ENCODE measurements at regions not wholly inside any gene's neighbourhood (a gene's known extent, or its start where the extent isn't known, plus 50 kb on each side); places are given as distances from the start of the nearest gene placed in this dataset.

DNA sequence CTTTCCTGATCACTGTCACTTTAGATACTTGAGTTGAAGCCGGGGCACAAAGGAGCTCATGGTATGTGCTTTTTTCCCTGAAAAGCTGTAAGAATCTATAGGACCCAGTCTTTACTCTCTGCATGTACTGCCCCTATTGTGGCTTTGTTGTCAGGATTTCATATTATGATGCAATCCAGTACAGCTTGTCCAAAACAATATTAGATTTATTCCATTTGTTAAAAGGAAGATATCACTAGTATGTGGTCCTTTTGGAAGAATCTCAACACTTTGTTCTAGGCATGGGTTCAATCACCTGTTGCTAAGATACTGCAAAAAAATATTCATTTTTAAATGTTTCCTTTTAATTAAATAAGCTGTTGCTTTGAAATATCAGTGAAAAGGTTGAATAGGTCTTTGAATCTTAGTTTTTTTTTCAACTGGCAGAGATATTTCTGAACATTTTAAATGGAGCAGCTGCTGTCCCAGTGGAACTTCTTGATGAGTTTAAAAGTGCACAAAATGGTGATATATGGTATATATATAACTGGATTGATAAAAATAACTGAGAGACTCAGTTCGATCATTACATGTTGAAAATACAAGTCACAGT lies 256.6 kb upstream of the NT5C1B start:
- intact Hi-C loops (cut with micrococcal nuclease; ENCODE audit: unreplicated experiment) (no loop called here), in situ Hi-C loops (cut with HindIII; ENCODE audit: extremely low pct_ligation_motif_present, low pct_unique_long_range_greater_than_20kb) (no loop called here)
- no peak overlapping the region for H2AFZ ChIP-seq (ENCODE audit: low read length)
- H3K36me3 ChIP-seq (replicated peaks in 1 of 2; ENCODE audit: control insufficient read depth in 1 of 2, insufficient read depth in 2 of 2, low read length in 2 of 2): no peaks in the 10 kb centered on the region
- no peak for ATAC-seq
- WGBS (ENCODE audit: low lambda C conversion rate): 56% methylated on average over 2 of the region's 2 CpGs
- no TSS peak for BruUV-seq (replicated peaks)
- no peak for FAIRE-seq
- no peaks in the 10 kb centered on the region for H3K9me3 ChIP-seq (ENCODE audit: low read length)
- CTCF ChIA-PET (ENCODE audit: low intra/inter-chr PET ratio, low total read pairs): no interaction called here
- H3K9ac ChIP-seq (ENCODE audit: insufficient read depth, low read depth, low read length): no peak overlapping the region
- H4K20me1 ChIP-seq (ENCODE audit: insufficient read depth, low read length): no peaks in the 10 kb centered on the region
- TF ChIP-seq ZFYVE20 (CRISPR knock-in tag; IDR thresholded peaks at IDR 0.05; ENCODE audit: borderline replicate concordance, low read depth) (no peak), ATF7 (IDR thresholded peaks at IDR 0.05) (peak; percentile 54; the same call in 1 of the 2 replicates), ATF7 (CRISPR knock-in tag; IDR thresholded peaks at IDR 0.05) (no peak), KLF13 (CRISPR knock-in tag; IDR thresholded peaks at IDR 0.05) (no peak), MEIS1 (CRISPR knock-in tag; IDR thresholded peaks at IDR 0.05; ENCODE audit: borderline replicate concordance) (no peak), KLF16 (CRISPR knock-in tag; IDR thresholded peaks at IDR 0.05) (no peak), CEBPB (IDR thresholded peaks at IDR 0.05; ENCODE audit: borderline replicate concordance, low read depth, low read length) (peak; percentile 74; the same call in 1 of the 2 replicates), ZNF550 (CRISPR knock-in tag; IDR thresholded peaks at IDR 0.05; ENCODE audit: borderline replicate concordance) (no peak), ZNF660 (CRISPR knock-in tag; IDR thresholded peaks at IDR 0.05; ENCODE audit: borderline replicate concordance, low read depth) (no peak), YEATS4 (CRISPR knock-in tag; IDR thresholded peaks at IDR 0.05; ENCODE audit: borderline replicate concordance) (no peak)
- TF ChIP-seq, protein P1, sequence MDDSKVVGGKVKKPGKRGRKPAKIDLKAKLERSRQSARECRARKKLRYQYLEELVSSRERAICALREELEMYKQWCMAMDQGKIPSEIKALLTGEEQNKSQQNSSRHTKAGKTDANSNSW (CRISPR knock-in tag; IDR thresholded peaks at IDR 0.05; ENCODE audit: borderline replicate concordance): no peak
- TF ChIP-seq, protein P2, sequence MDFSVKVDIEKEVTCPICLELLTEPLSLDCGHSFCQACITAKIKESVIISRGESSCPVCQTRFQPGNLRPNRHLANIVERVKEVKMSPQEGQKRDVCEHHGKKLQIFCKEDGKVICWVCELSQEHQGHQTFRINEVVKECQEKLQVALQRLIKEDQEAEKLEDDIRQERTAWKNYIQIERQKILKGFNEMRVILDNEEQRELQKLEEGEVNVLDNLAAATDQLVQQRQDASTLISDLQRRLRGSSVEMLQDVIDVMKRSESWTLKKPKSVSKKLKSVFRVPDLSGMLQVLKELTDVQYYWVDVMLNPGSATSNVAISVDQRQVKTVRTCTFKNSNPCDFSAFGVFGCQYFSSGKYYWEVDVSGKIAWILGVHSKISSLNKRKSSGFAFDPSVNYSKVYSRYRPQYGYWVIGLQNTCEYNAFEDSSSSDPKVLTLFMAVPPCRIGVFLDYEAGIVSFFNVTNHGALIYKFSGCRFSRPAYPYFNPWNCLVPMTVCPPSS (IDR thresholded peaks at IDR 0.05): no peak
- POLR2A ChIA-PET: no interaction called here
- peaks cover 20% of the 10 kb centered on the region for H3K4me1 ChIP-seq (ENCODE audit: insufficient read depth, low read length)
- no peaks in the 10 kb centered on the region for H3K79me2 ChIP-seq (ENCODE audit: insufficient read depth, low read length)
- no peak for DNase-seq (ENCODE audit: low spot score)
- no peak overlapping the region for H3K4me2 ChIP-seq (ENCODE audit: low read depth, low read length)
- H3K27ac ChIP-seq (ENCODE audit: extremely low read length, insufficient read depth, low read length): no peak overlapping the region
- H3K27me3 ChIP-seq (ENCODE audit: control insufficient read depth in 1 of 2, insufficient read depth in 2 of 2, low read length in 2 of 2): no peaks in the 10 kb centered on the region
- H3K4me3 ChIP-seq (replicated peaks in 1 of 3; ENCODE audit: insufficient read depth in 1 of 3, low read depth in 2 of 3, low read length in 3 of 3): no peak overlapping the region
